CD4-positive, alpha-beta T cell (primary cell): ENCODE measurements at regions not wholly inside any gene's neighbourhood (a gene's known extent, or its start where the extent isn't known, plus 50 kb on each side); places are given as distances from the start of the nearest gene placed in this dataset.

ENCODE experiments used
- ATAC-seq: fragments of 200-7000 bp; cut with Tn5 transposase; one replicate; pipeline ENCODE4 v1.10.0; 2022; ENCODE audit warnings: mild to moderate bottlenecking; ENCODE audit not compliant: poor library complexity
- CTCF ChIA-PET: fragments of 350-600 bp; sonication (Branson Sonifier 250); formaldehyde crosslinking; loops from one replicate; lab custom pipeline; 2021; ENCODE audit warnings: antibody characterized with exemption, inconsistent platforms; lab: Charles Lee
- POLR2A ChIA-PET: fragments of 350-600 bp; sonication (Branson Sonifier 250); formaldehyde crosslinking; loops from one replicate; lab custom pipeline; 2021; ENCODE audit warnings: antibody characterized with exemption, inconsistent platforms; lab: Charles Lee
- DNase-seq, 14 experiments: peaks; one replicate each; pipeline ENCODE4 v3.0.0-alpha.2; 2013 to 2020; ENCODE audit warnings: mixed read lengths in 2 of 14
- H3K27ac ChIP-seq, 2 donors: one replicate each; pipeline versions ENCODE4 v1.5.1 to v1.7.0; 2013; ENCODE audit warnings: low read length in 2 of 2, low read depth in 1 of 2, mild to moderate bottlenecking in 1 of 2
- H3K27me3 ChIP-seq, 2 experiments: 1 replicate in 1 of 2; 2 replicates in 1 of 2; pipeline versions ENCODE4 v1.6.1 to v1.7.0; 2013; ENCODE audit warnings: low read length in 2 of 2, control low read depth in 1 of 2, mild to moderate bottlenecking in 1 of 2, moderate library complexity in 1 of 2; ENCODE audit not compliant: insufficient read depth in 2 of 2, control insufficient read depth in 1 of 2
- H3K36me3 ChIP-seq: one replicate; pipeline ENCODE4 v1.6.1; 2013; ENCODE audit warnings: low read length, control low read depth; ENCODE audit not compliant: insufficient read depth
- H3K4me1 ChIP-seq: one replicate; pipeline ENCODE4 v1.6.1; 2013; ENCODE audit warnings: low read length, control low read depth; ENCODE audit not compliant: insufficient read depth
- H3K4me3 ChIP-seq: one replicate; pipeline ENCODE4 v1.5.1; 2013; ENCODE audit warnings: mild to moderate bottlenecking, low read length, moderate library complexity
- H3K9me3 ChIP-seq, 2 experiments: 1 replicate in 1 of 2; 2 replicates in 1 of 2; pipeline versions ENCODE4 v1.6.1 to v1.7.0; 2013; ENCODE audit warnings: low read length in 2 of 2, mild to moderate bottlenecking in 2 of 2, control low read depth in 1 of 2, moderate library complexity in 1 of 2; ENCODE audit not compliant: control insufficient read depth in 1 of 2, insufficient read depth in 1 of 2
- H3K27ac Mint-ChIP-seq: one replicate; pipeline ENCODE4 v1.8.0; 2020; ENCODE audit warnings: mixed read lengths
- H3K27me3 Mint-ChIP-seq: one replicate; pipeline ENCODE4 v1.8.0; 2021; ENCODE audit warnings: mixed read lengths
- H3K36me3 Mint-ChIP-seq: one replicate; pipeline ENCODE4 v1.8.0; 2021; ENCODE audit warnings: low read depth, mixed read lengths
- H3K4me1 Mint-ChIP-seq: one replicate; pipeline ENCODE4 v1.8.0; 2021; ENCODE audit warnings: low read depth, mixed read lengths
- H3K4me3 Mint-ChIP-seq: one replicate; pipeline ENCODE4 v1.8.0; 2020; ENCODE audit warnings: mild to moderate bottlenecking, mixed read lengths
- H3K9me3 Mint-ChIP-seq: one replicate; pipeline ENCODE4 v1.8.0; 2020; ENCODE audit warnings: mixed read lengths
- intact Hi-C, 2 experiments: fragments of 100-400 bp; cut with DNase I in 1 of 2; cut with micrococcal nuclease in 1 of 2; formaldehyde crosslinking; loops; one replicate each; pipeline versions ENCODE4 v1.15.1 to v1.9.0; 2023 to 2025; cut with DNase I, micrococcal nuclease
- TF ChIP-seq, protein P1 (sequence below): fragments of 200-600 bp; IDR thresholded peaks from one replicate; pipeline ENCODE4 v1.8.0; 2022; ENCODE audit warnings: antibody characterized with exemption, mild to moderate bottlenecking

DNA sequence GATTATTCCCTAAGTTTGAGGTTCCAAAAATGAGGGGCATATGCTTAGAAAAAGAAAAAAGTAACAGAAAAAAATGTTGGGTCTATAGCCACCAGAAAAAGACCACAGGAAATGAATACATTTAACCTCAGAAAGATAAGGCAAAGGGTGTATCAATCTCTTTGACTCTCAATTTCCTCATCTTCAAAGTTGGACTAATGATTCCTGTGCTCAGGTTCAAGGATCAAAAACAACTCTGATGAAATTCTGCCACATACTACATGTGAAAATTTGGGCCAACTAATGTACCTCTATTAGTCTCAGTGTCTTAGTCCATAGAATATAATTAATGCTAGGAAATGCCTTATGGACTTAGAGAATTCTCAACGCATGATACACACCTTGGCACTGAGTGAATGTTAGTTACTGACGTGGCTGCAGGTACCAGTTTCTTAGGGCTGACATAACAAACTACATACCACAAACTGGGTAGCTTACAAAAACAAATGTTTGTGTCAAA, 257.7 kb downstream of the ANKRD50 start:
- DNase-seq: no peak
- H3K4me1 ChIP-seq: no peaks in the 10 kb centered on the region
- H3K4me3 ChIP-seq: no peak overlapping the region
- POLR2A ChIA-PET: no interaction called here
- no peak overlapping the region for H3K4me3 Mint-ChIP-seq
- no peaks in the 10 kb centered on the region for H3K4me1 Mint-ChIP-seq
- H3K9me3 ChIP-seq: no peaks in the 10 kb centered on the region
- H3K27me3 Mint-ChIP-seq: no peaks in the 10 kb centered on the region
- H3K27ac ChIP-seq: no peak overlapping the region
- TF ChIP-seq, protein P1, sequence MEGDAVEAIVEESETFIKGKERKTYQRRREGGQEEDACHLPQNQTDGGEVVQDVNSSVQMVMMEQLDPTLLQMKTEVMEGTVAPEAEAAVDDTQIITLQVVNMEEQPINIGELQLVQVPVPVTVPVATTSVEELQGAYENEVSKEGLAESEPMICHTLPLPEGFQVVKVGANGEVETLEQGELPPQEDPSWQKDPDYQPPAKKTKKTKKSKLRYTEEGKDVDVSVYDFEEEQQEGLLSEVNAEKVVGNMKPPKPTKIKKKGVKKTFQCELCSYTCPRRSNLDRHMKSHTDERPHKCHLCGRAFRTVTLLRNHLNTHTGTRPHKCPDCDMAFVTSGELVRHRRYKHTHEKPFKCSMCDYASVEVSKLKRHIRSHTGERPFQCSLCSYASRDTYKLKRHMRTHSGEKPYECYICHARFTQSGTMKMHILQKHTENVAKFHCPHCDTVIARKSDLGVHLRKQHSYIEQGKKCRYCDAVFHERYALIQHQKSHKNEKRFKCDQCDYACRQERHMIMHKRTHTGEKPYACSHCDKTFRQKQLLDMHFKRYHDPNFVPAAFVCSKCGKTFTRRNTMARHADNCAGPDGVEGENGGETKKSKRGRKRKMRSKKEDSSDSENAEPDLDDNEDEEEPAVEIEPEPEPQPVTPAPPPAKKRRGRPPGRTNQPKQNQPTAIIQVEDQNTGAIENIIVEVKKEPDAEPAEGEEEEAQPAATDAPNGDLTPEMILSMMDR: no peak
- ATAC-seq: no peak
- intact Hi-C loops: no loop called here
- no peaks in the 10 kb centered on the region for H3K9me3 Mint-ChIP-seq
- H3K36me3 ChIP-seq: no peaks in the 10 kb centered on the region
- H3K27ac Mint-ChIP-seq: no peak overlapping the region
- H3K36me3 Mint-ChIP-seq: no peaks in the 10 kb centered on the region
- H3K27me3 ChIP-seq: no peaks in the 10 kb centered on the region
- CTCF ChIA-PET: no interaction called here

DNA sequence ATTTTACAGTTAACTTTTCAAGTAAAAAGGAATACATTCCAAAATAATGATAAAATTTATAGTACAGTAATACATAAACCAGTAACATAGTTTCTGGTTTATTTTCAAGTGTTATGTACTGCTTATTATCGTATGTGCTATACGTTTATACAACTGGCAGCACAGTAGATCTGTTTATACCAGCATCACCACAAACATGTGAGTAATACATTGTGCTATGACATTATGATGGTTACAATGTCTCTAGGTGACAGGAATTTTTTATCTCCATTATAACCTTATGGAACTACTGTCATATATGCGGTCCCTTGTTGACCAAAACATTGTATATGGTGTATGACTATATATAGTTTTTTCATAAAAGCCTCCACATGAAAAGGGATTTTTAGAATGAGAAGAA, 256.9 kb downstream of the ANKRD50 start:
- no peaks in the 10 kb centered on the region for H3K36me3 Mint-ChIP-seq
- H3K27ac ChIP-seq: no peak overlapping the region
- no peaks in the 10 kb centered on the region for H3K9me3 ChIP-seq
- CTCF ChIA-PET: no interaction called here
- no peaks in the 10 kb centered on the region for H3K27me3 Mint-ChIP-seq
- POLR2A ChIA-PET: no interaction called here
- H3K4me1 ChIP-seq: no peaks in the 10 kb centered on the region
- H3K4me3 Mint-ChIP-seq: no peak overlapping the region
- H3K27ac Mint-ChIP-seq: no peak overlapping the region
- DNase-seq (no peak), ATAC-seq (no peak)
- no peak overlapping the region for H3K4me3 ChIP-seq
- TF ChIP-seq, protein P1: no peak
- no peaks in the 10 kb centered on the region for H3K36me3 ChIP-seq
- H3K4me1 Mint-ChIP-seq: no peaks in the 10 kb centered on the region
- intact Hi-C loops: no loop called here
- no peaks in the 10 kb centered on the region for H3K27me3 ChIP-seq
- H3K9me3 Mint-ChIP-seq: no peaks in the 10 kb centered on the region

DNA sequence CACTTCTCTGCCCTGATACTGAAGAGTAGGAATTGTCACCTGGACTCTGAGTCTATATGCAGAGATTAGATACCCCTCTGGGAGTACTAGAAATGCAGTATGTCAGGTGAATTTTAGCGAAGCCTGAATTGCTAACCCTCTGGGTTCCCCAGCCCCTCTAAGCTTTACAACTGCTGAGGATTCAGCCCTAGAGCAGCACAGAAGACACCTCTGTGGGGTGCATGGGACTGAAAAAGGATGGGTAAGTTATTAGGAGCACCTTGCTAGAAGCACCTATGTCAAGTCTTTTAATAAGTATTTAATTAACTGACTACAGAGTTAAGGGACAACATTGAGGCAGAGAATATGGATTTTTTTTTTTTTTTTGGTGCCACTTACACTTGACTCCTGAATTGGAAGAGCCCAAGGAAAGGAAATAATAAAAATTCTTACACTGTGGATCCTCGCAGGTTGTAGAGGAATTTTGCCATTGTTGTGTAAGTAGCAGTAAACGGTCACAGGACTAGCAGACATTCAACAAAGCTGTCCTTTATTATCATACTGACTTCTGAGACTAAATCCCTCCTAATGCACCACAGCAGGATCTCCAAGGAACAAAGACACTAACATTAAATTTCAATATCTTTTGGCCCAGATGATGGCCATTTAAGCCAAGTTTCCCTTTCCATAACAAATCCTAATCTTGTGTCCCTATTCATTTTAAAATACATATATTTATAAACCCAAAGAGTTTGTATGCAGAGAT, 253.2 kb downstream of the ANKRD50 start:
- Mint-ChIP-seq H3K4me3 (no peak overlapping the region), H3K9me3 (no peaks in the 10 kb centered on the region), H3K36me3 (no peaks in the 10 kb centered on the region), H3K27me3 (no peaks in the 10 kb centered on the region), H3K27ac (no peak overlapping the region), H3K4me1 (no peaks in the 10 kb centered on the region)
- no peak overlapping the region for H3K27ac ChIP-seq
- ChIA-PET CTCF (no interaction called here), POLR2A (no interaction called here)
- ATAC-seq: no peak
- no peaks in the 10 kb centered on the region for H3K27me3 ChIP-seq
- peaks cover 8 to 22% of the 10 kb centered on the region in 2 experiments for H3K9me3 ChIP-seq
- H3K36me3 ChIP-seq: no peaks in the 10 kb centered on the region
- TF ChIP-seq, protein P1: no peak
- no peak for DNase-seq
- intact Hi-C loops: no loop called here
- H3K4me1 ChIP-seq: no peaks in the 10 kb centered on the region
- no peak overlapping the region for H3K4me3 ChIP-seq
